HG02759 (cell line): ENCODE measurements at regions not wholly inside any gene's neighbourhood (a gene's known extent, or its start where the extent isn't known, plus 50 kb on each side); places are given as distances from the start of the nearest gene placed in this dataset.
"Not testable (repeated sequence)": the region's sequence is repeated elsewhere in the genome, so short reads cannot be mapped to it uniquely, and the experiment has no call there.

Source experiments
- ATAC-seq: cut with Tn5 transposase; IDR thresholded peaks from one replicate; pipeline ENCODE4 v1.9.1; 2021; ENCODE audit warnings: mild to moderate bottlenecking, moderate library complexity; ENCODE audit not compliant: unreplicated experiment

DNA sequence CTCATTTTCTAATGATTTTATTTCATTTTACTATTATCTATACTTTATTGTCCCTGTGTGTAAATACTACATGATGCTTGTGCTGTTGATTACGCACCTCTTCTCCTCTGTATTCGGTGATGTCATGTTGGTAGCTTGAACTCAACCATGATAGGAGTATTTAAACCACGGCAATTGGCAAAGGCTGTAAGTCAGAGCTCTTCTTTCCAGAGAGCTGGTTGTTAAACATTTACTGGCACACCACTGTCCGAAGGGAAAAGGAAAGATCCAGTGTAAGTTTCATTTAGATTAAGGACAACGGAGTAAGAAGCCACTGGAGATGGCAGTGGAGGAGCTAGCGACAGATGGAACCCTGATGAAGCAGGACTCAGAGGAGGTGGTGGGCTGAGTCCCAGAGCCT lies 93.4 kb upstream of the KCNE2 start:
- no peak for ATAC-seq

DNA sequence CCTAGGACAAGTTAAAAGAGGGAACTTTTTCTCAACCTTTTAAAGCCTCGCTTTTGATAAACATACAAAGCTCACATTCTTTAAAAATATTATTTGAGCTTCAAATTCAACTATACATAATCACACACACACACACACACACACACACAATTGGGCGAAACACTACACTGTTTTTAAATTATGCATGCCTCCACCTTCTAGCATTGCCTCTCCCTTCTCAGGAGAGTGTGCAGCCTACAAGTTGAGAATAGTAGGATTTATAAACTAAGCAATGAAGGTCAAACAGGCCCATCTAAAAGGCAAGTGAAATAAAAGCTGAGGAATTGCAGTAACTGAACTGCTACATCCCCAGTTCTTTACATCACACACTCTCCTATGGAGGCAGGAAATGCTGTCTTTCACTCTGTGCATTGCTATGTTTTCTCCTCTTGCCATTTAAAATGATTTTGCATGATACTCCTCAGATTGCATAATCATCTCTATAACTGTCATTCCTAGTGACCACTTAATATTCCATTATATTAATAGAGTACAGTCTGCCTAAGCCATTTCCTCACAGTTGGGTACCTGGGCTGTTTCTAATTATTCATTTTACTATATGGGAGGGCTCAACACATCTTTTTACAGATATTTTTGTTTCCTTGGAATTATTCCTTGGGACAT lies 92.5 kb upstream of the KCNE2 start:
- ATAC-seq, result no peak

DNA sequence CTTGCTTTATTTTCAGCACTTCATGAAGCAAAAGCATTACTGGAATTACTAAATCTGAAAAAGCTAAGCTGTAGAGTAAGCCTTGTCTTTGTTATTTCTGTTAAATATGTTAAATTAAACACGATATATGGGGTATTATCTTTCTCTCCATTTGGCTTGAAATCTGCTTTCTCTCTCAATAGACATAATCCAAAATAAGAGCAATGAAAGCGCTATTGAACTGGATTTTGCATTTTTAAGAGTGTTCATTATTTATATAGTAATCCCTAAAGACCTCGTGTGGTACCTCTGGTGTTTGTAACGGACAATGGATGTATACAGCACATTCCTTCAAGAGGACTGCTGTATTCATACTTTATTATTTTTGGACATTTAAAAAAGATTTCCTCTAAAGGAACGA lies 91.5 kb upstream of the KCNE2 start:
- no peak for ATAC-seq

DNA sequence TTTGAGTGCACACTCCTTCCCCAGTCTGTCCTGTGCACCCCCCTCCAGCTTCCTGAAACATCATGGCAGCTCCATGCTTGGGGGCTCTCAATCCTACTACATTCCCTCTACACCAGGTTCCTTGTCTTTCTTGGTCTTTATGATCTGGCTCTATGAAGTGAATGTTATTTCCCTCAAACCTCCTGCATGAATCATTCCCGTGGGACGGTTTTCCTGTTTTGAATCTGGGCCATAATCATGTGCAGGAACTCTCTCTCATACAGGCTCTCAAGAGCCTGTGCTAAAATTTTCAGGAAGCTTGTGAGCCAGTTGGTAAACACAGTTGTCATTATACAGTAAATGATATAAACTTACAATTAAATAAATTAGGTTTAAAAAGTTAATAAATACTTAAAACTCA lies 89.8 kb upstream of the KCNE2 start:
- ATAC-seq, result no peak

DNA sequence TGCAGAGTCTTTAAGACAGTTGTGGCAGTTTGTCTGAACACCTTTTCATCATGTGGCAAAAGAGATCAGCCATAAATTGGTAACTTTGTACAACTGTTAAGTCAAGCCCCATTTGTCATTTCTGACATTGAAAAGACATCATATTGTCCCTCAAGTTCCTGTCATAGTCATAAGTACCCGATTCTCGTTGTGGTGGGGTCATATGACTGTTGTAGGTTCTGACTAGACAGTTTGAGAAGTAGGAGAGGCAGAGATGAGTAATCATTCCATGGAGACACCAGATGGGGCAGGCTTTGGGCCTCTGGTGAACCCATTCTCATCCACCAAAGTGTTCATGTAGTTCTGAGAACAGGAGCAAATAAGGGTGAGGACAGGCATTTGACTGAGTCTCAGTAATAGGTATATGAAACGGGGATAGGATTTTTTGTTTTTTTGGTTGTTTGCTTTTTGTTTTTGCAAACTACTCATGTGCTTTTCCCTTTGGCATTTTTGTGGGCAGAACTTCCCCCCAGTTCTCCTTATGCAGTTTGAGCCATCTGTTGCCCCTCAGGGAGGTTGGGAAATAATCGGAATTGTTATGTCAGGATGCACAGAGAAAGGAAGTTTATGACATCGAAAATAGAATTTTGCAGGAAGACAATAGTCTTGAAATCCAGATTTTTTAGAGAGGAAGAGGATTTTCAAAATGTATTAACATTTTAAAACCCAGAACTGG lies 86.9 kb upstream of the KCNE2 start:
- no peak for ATAC-seq

DNA sequence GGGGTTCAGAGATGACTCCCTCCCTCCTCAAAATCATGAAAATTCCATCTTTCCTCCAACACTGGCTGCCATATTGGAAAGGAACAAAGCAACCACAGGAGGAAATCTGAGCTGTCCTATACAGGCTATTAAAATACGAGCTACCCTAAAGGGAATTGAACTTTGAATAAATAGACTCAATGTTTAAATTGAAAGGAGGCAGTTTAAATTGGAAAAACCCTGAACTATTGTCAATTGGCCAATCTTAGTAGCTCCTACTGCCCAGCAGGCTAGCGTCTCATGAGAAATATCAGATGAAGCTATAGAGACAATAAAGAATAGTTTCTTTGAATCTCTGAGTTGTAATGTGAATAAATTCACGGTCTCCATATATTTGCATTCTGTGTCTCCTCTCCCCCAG lies 85.4 kb upstream of the KCNE2 start:
- no peak for ATAC-seq

DNA sequence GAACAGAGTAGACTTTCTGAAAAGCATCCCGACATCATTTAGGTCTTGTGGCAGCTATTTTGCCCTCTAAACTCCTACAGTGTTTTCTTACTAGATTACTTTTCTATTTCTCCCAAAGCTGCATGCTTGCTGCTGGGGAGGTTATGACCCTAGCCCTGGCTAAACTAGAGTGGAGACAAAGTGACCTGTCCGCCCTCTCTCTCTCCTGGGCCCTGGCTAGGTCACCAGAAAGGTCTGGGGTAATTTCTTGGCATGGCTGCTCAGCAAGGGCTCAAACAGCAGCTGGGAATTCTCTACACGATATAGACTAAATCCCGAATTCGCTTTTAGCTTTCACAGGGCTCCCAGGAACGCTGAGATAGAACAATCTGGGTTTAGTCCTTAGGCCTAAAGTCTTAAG lies 84.5 kb upstream of the KCNE2 start:
- no peak for ATAC-seq

DNA sequence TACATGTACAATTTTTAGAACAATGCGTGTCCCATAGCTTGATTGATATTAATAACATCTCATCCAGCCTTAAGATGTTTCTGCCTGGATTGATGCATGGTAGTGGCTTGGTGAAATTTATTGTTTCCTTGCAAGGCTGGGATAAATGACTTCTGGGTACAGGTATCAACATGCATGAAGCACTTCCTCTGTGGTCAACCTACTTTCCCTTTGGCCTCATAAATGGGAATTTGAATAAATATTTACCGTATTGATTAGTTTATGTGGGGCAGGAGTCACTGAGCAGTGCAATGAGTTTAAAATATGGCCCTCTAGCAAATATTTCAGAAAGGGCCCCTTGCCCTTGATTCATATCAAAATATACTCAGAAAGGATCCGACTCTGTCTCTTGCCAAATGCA lies 83.9 kb upstream of the KCNE2 start:
- ATAC-seq, result no peak

DNA sequence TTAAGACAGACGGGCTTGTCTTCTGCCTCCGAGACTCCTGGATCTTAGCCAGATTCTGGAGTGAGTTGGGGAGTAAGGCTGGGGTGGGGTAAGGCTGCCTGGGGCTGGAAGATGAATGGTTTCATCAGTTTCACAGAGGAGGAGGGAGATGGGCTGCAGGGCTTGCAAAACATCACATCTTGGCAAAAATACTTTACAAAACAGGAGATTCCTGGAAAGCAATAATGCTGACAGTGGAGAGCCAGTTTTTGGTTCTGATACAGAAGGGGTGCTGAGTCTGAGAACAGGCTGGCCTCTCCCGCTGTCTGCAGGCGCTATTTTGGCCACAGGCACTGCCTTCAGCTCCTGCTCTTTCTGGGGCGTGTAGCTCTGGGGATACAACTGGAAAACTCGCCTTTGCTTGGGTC lies 83.4 kb upstream of the KCNE2 start:
- ATAC-seq, result no peak

DNA sequence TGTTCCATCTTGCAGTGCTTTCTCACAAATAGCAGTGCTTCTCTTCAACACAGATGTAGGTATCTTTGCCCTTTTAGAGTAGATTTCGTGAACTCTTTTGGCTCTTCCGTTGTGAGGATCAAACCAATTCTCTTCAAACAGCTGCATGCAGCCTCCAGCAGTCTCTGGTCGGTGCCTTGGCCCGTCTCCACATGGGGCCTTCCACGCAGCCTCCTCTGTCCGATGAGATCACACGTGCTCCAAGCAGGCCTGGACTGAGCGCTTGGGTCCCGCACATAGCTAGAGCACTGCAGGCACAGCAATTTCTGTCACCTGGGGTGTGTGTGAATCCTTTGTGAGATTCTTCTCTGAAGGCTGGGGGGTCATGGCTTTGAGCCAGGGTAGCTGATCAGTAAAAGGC lies 82.8 kb upstream of the KCNE2 start:
- ATAC-seq, result no peak

DNA sequence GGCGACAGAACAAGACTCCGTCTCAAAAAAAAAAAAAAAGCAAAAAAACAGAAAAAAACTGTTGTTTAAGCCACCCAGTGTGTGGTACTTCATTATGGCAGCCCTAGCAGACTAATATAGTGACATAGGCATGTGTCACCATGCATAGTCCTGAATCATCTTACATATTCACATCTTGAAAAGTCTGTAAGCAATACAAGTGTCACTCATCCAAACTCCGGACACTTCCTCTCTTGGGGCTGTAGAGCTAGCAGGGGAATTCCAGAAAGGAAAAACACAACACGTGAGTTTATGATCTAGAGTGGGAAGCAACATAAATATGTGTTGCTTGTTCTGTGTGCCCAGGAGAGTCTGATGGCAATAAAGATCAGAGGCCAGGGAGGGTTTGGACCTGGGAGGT lies 81.6 kb upstream of the KCNE2 start:
- ATAC-seq, result no peak

DNA sequence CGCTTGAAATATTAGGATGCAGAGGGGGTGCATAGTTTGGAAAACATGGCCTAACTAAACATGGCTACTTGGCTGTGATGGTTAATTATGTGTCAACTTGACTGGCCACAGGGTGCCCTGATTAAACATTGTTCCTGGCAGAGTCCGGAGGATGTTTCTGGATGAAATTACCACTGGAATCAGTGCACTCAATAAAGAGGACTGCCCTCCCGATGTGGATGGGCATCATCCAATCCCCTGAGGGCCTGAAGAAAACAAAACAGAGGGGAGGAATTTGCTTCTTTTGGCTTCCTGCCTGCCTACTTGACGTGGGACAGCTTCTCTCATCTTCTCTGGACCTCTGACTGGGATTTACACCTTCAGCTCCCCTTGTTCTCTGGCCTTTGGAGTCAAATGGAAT lies 79.1 kb upstream of the KCNE2 start:
- no peak for ATAC-seq

DNA sequence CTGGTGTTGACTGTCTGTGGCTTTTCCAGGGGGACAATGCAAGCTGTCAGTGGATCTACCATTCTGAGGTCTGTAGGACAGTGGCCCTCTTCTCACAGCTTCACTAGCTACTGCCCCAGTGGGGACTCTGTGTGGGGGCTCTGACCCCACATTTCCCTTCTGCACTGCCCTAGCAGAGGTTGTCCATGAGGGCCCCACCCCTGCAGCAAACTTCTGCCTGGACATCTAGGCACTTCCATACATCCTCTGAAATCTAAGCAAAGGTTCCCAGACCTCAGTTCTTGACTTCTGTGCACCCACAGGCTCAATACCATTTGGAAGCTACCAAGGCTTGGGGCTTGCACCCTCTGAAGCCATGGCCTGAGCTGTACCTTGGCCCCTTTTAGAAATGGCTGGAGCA lies 75.8 kb upstream of the KCNE2 start:
- not testable (repeated sequence) for ATAC-seq

DNA sequence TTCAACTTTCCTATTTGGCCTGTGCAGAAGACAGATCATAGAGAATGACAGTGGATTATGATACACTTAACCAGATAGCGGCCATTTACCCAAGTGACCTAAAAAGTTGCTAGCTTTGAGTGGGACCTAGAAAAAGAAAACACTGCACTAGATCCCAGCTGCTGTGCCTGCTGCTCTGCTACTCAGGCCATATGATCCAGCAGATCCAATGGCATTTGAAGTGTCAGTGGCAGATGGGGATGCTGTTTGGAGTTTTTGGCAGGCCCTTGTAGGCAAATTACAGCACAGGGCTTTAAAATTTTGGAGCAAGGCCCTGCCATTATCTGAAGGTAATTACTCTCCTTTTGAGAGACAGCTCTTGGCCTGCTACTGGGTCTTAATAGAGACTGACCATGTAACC lies 74.0 kb upstream of the KCNE2 start:
- ATAC-seq, result no peak

DNA sequence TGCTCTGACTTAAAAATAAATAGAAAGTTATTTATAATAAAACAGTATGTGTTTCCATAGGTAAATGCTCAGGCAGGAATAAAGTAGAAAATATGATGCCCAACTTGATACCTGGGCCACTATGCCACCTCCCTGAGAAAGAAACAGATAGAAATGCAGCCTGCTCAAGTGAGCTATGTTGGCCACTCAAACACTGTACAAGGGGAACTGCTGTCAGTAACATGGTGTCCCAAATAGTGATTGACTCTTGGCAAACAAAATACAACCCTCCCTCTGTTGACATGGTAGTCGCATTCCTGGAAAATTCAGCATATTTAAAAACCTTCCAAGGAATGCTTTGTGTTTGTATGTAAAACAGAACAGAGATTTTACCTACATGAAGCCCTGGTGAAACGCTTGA lies 66.9 kb upstream of the KCNE2 start:
- ATAC-seq, result no peak

DNA sequence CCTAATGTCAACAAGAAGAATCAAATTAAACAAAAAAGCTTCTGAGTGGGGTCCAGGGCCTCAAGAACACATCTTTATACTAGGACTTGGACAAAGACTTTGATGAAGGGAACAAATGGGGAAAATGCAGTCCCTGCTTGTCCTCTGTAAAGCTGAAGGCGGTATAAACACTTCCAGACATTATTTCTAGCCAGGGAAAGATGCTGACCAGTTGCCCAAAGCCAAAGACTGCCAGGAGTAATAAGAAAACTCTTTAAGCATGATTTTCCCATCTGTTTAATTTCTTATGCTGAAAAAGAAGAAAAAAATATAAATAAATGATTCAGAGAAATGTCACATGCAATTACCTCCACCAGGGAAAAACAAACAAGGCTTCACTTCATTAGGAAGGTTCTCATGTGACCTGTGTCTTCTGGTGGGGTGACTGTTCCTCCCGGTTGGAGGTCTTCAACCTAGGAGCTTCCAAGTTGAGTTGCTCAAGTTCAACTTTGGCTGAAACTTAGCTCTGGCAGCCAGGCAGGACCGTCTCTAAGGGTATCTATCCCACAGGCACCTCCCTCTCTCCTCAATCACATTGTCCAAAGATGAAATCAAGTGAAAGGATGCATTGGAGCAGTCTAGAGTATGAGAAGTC lies 65.2 kb upstream of the KCNE2 start:
- ATAC-seq, result no peak

DNA sequence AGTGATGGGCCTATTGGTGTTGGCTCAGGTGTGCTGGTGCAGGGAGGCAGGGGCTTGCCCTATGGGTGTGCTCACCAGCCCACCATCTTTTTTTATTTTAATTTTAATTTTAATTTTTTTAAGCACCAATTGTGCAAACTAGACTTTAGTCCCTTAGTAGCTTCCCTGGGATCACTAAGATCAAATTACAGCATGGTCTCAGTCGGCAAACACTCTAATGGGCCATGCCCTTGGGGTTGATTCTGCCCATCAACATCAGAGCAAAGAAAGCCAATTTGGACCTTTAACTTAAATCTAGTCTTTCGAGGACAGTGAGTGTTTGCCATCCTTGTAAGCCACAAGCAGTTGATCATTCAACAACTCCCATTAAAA lies 64.7 kb upstream of the KCNE2 start:
- ATAC-seq, result no peak

DNA sequence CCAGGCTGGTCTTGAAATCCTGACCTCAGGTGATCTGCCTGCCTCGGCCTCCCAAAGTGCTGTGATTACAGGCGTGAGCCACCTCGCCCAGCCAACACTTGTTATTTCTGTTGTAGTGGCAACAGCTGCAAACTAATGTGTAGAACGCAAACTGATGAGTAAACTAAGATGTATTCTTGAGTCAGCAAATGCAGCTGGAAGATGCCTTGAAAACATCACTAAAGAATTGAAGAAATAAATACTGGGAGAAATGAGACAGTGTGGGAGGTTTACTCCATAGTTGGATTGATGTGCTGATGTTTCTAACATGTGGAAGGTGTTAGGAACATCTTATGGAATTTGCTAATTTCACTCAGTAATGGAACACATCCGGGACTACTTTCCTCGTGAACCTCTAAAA lies 61.3 kb upstream of the KCNE2 start:
- no peak for ATAC-seq

DNA sequence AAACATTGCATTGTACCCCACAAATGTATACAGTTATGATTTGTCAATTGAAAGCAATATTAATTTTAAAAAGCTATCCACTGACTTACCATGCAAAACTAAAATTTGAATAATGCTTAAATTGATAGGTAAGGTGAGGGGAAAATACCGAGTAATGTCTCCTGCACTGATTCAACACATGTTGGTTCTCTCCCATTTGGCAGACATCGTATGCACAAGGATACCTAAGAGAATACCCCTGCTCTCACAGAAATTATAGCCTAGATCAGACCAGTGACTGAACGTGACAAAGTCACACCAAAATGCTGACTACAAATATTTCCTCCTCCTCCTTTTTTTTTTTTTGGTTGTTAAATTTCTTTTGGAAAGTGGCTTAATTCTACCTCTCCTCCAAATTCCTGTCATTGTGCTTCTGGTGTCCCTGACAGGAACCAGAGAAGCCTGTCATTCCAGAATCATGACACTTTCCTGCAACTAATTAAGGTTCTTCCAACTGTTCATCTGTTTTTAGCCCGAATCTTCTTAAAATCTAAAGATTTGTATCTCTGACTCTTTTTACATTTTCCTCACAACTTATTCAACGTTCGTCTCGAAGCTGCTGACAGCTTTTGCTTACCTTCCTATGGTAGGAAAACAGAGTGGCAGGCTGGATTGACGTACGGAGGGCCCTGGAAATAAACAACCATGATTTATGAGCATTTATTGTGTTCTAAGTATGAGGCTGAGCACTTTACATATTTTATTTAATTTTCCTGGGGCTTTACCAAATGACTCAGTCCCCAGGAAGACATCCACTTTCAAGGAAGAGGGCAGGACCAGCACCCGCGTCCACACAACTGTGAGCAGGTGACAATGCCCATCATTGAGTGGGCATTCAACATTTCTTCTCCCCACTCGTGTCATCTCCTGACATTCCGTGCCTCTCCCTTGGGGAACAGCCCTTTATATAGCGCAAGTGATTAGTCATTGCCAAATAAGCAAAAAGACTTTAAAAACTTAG lies 57.9 kb upstream of the KCNE2 start:
- no peak for ATAC-seq

DNA sequence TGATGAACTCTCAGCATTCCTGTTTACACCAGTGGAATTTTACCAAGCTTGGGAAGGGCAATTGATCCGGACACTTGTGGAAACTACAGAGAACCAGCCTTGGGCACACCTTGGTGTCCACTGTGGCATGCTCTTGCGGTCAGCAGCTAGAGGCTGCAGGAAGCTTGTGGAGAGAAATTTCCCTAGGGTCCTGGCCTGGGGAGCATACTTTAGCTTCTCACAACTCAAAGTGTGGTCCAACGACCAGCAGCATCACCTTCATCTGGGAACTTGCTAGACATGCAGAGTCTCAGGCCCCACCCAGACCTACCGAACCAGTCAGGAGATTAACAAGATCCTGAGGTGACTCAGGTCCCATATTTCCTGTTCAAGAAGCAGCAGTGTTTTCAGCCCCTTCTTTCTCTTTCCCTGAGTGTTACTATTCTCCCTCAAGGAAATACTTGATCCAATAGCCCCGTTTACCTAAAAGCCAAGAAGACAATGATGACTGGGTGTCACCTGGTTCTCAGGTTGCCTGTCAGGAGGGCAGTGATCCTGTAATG lies 55.7 kb upstream of the KCNE2 start:
- no peak for ATAC-seq
